ENCODE measurements at regions not wholly inside any gene's neighbourhood (a gene's known extent, or its start where the extent isn't known, plus 50 kb on each side); places are given as distances from the start of the nearest gene placed in this dataset.

DNA sequence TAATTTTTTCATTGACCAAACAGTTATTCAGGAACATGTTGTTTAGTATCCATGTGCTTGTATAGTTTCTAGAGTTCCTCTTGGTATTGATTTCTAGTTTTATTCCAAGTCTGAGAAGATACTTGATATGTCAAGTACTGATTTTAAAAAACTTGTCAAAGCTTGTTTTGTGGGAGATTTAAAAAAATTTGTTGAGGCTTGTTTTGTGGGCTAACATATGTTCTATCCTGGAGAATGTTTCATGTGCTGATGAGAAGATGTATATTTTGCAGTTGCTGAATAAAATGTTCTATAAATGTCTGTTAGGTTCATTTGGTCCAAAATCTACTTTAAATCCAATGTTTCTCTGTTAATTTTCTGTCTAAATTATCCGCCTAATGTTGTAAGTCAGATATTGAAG lies 1065.1 kb upstream of the WWC1 start:
- no TSS peak for BruUV-seq (replicated peaks)
- no peak overlapping the region for H3K27ac Mint-ChIP-seq (ENCODE audit: low read depth, unreplicated experiment)
- intact Hi-C loops (cut with micrococcal nuclease) = no loop called here
- H3K9me3 Mint-ChIP-seq (ENCODE audit: unreplicated experiment) = peaks cover 15% of the 10 kb centered on the region
- no peaks in the 10 kb centered on the region for H3K27me3 Mint-ChIP-seq (ENCODE audit: insufficient read depth, unreplicated experiment)
- no peaks in the 10 kb centered on the region for H3K4me1 Mint-ChIP-seq (ENCODE audit: insufficient read depth, unreplicated experiment)
- ChIA-PET CTCF (interaction anchor here (0.7 kb wide), 1 partner anchor 13 kb away, joined by 3 read pairs; no protein-coding TSS in a partner anchor), POLR2A (no interaction called here)
- no peaks in the 10 kb centered on the region for H3K36me3 Mint-ChIP-seq (ENCODE audit: insufficient read depth, unreplicated experiment)
- no peak for DNase-seq (ENCODE audit: unreplicated experiment)
- TF ChIP-seq, protein P1, sequence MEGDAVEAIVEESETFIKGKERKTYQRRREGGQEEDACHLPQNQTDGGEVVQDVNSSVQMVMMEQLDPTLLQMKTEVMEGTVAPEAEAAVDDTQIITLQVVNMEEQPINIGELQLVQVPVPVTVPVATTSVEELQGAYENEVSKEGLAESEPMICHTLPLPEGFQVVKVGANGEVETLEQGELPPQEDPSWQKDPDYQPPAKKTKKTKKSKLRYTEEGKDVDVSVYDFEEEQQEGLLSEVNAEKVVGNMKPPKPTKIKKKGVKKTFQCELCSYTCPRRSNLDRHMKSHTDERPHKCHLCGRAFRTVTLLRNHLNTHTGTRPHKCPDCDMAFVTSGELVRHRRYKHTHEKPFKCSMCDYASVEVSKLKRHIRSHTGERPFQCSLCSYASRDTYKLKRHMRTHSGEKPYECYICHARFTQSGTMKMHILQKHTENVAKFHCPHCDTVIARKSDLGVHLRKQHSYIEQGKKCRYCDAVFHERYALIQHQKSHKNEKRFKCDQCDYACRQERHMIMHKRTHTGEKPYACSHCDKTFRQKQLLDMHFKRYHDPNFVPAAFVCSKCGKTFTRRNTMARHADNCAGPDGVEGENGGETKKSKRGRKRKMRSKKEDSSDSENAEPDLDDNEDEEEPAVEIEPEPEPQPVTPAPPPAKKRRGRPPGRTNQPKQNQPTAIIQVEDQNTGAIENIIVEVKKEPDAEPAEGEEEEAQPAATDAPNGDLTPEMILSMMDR (IDR thresholded peaks at IDR 0.05; ENCODE audit: unreplicated experiment) = no peak
- H3K4me3 Mint-ChIP-seq (ENCODE audit: unreplicated experiment) = no peak overlapping the region

GRCh38 chr5:167228134-167228533 lies 1063.3 kb upstream of the WWC1 start:
- H3K9me3 Mint-ChIP-seq (ENCODE audit: unreplicated experiment) = peaks cover 15% of the 10 kb centered on the region
- intact Hi-C loops (cut with micrococcal nuclease) = no loop called here
- H3K36me3 Mint-ChIP-seq (ENCODE audit: insufficient read depth, unreplicated experiment) = no peaks in the 10 kb centered on the region

GRCh38 chr5:167229751-167230150 lies 1061.7 kb upstream of the WWC1 start:
- Mint-ChIP-seq H3K27me3 (ENCODE audit: insufficient read depth, unreplicated experiment) (no peaks in the 10 kb centered on the region), H3K9me3 (ENCODE audit: unreplicated experiment) (peaks cover 15% of the 10 kb centered on the region), H3K36me3 (ENCODE audit: insufficient read depth, unreplicated experiment) (no peaks in the 10 kb centered on the region), H3K4me3 (ENCODE audit: unreplicated experiment) (no peak overlapping the region), H3K4me1 (ENCODE audit: insufficient read depth, unreplicated experiment) (peaks cover 12% of the 10 kb centered on the region), H3K27ac (ENCODE audit: low read depth, unreplicated experiment) (no peak overlapping the region)
- intact Hi-C loops (cut with micrococcal nuclease) = no loop called here
- BruUV-seq (replicated peaks) = no TSS peak
- ChIA-PET CTCF (interaction anchor here (0.7 to 1.6 kb wide), 5 partner anchors 21 to 325 kb away, joined by 3 to 5 read pairs (median 4); no protein-coding TSS in a partner anchor), POLR2A (no interaction called here)
- TF ChIP-seq, protein P1 (IDR thresholded peaks at IDR 0.05; ENCODE audit: unreplicated experiment) = no peak
- DNase-seq (ENCODE audit: unreplicated experiment) = no peak

More at GRCh38 chr5:167228134-167228533, 1063.3 kb upstream of the WWC1 start:
- no peak for DNase-seq (ENCODE audit: unreplicated experiment)
- POLR2A ChIA-PET = no interaction called here
- CTCF ChIA-PET = interaction anchor here (0.5 to 1.6 kb wide), 2 partner anchors 23 to 1592 kb away, joined by 3 read pairs; no protein-coding TSS in a partner anchor
- Mint-ChIP-seq H3K4me1 (ENCODE audit: insufficient read depth, unreplicated experiment) (peaks cover 11% of the 10 kb centered on the region), H3K27ac (ENCODE audit: low read depth, unreplicated experiment) (no peak overlapping the region), H3K4me3 (ENCODE audit: unreplicated experiment) (no peak overlapping the region), H3K27me3 (ENCODE audit: insufficient read depth, unreplicated experiment) (no peaks in the 10 kb centered on the region)
- TF ChIP-seq, protein P1 (IDR thresholded peaks at IDR 0.05; ENCODE audit: unreplicated experiment) = no peak
- no TSS peak for BruUV-seq (replicated peaks)

GRCh38 chr5:167230414-167230813 lies 1061.0 kb upstream of the WWC1 start:
- POLR2A ChIA-PET = no interaction called here
- Mint-ChIP-seq H3K4me1 (ENCODE audit: insufficient read depth, unreplicated experiment) (peaks cover 12% of the 10 kb centered on the region), H3K36me3 (ENCODE audit: insufficient read depth, unreplicated experiment) (no peaks in the 10 kb centered on the region), H3K4me3 (ENCODE audit: unreplicated experiment) (no peak overlapping the region), H3K9me3 (ENCODE audit: unreplicated experiment) (peaks cover 9% of the 10 kb centered on the region), H3K27me3 (ENCODE audit: insufficient read depth, unreplicated experiment) (no peaks in the 10 kb centered on the region), H3K27ac (ENCODE audit: low read depth, unreplicated experiment) (no peak overlapping the region)
- no peak for DNase-seq (ENCODE audit: unreplicated experiment)
- CTCF ChIA-PET = interaction anchor here (0.6 to 0.7 kb wide), 2 partner anchors 1157 to 1596 kb away, joined by 3 read pairs; no protein-coding TSS in a partner anchor
- intact Hi-C loops (cut with micrococcal nuclease) = no loop called here
- no TSS peak for BruUV-seq (replicated peaks)
- TF ChIP-seq, protein P1 (IDR thresholded peaks at IDR 0.05; ENCODE audit: unreplicated experiment) = no peak

Data from MCF 10A (cell line).